HG02970 (cell line): ENCODE measurements at regions not wholly inside any gene's neighbourhood (a gene's known extent, or its start where the extent isn't known, plus 50 kb on each side); places are given as distances from the start of the nearest gene placed in this dataset.
"Not testable (repeated sequence)": the region's sequence is repeated elsewhere in the genome, so short reads cannot be mapped to it uniquely, and the experiment has no call there.

Experiments used
- ATAC-seq: cut with Tn5 transposase; IDR thresholded peaks from one replicate; pipeline ENCODE4 v1.9.1; 2021; ENCODE audit warnings: mild to moderate bottlenecking, moderate library complexity, moderate number of reproducible peaks; ENCODE audit not compliant: unreplicated experiment, low FRiP score

DNA sequence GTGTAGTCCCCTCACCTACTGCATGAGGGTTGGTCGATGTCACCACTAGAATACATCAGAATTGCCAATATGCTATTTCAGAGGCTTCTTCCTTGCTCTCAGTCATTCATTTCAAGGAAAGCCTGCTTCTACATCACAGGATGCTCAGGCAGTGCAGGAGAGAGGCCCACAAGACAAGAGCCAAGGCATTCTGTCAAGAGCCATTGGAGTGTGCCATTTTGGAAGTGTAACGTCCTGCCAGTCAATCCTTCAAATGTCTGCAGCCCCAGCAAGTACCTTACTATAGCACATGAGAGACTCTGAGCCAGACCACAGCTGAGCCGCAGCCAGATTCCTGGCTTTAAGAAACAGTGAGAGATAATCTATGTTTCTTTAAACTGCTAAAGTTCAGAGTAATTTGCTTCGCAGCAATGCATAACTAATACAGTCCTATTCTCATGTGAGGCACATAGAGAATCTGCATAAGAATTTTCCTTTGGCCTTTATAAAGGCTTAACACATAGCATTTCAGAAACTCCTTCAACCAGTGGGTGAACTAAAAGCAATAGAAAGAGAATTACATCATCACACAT lies 166.5 kb upstream of the GNAI1 start:
- no peak for ATAC-seq

DNA sequence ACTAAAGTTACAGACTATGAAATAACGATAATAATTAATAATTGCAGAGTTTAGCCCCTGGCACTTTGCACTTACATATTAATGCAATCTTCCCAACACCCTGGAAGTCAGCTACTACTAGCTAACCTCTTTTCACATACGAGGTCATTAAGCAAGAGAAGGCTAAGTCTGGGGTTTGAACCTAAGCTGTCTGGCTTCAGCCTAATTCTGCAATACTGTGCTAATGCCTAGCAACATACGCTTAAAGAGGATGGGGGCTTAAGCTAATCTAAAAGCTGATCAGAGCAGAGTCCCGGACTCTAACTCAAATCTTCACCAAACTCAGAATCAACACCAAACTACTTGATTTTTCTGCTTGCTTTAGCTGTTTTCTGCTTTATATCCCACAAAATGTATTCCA lies 168.7 kb upstream of the GNAI1 start:
- ATAC-seq = no peak

DNA sequence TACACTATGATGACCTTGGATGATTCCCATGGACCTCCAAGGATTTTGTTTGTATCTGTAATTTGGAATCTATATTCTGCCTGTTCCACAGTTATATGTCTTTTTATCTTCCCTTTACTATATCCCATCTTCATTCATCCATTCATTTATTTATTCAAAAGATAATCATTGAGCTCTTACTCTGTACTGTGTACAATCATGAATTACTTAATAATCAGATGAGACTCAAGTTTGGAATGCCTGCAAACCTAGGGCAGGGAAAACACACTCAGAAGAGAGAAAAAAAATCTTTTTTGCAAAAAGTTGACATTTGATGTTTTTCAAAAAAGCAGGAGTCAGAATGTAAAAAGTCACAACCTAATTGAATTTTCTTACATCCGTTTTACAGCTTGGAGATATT lies 170.2 kb upstream of the GNAI1 start:
- no peak for ATAC-seq

DNA sequence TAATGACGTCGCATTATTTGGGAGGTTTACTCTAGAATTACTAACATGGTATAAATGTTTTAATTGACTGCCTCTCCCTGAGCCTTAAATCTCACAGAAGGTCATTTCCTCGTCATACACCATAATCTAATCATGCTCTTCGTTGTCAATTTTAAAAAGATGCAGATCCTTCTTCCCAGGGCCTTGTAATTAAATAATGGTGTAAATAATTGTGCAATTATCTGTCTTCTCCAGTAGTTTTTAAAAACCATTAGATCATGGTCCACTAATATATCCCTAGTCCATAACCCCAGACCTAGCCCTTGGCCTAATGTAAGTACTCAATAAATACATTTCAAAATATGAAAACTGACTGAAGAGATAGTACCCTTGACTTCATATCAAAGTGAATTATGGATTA lies 181.5 kb upstream of the GNAI1 start:
- ATAC-seq = no peak

GRCh38 chr7:79952399-79952798 lies 182.2 kb upstream of the GNAI1 start:
- no peak for ATAC-seq

GRCh38 chr7:79951415-79951814 lies 183.2 kb upstream of the GNAI1 start:
- no peak for ATAC-seq

DNA sequence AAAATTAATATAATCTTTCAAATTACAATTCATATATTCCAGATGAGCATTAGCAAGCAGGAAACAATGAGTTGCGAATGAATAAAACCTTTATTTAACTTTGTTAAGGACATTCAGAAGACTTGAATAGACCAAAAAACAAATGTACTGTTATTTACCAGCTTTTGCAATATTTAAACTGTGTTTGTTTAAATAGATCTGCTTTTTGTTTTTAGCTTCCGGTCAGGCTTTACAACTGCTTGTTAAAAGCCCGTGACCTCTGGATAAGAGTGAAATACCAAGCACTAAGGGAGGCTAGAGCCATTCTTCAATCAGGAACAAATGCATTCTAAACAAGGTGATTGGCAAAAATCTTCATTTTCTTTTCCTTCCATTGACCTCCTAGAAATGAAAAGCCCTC lies 184.9 kb upstream of the GNAI1 start:
- ATAC-seq = no peak

DNA sequence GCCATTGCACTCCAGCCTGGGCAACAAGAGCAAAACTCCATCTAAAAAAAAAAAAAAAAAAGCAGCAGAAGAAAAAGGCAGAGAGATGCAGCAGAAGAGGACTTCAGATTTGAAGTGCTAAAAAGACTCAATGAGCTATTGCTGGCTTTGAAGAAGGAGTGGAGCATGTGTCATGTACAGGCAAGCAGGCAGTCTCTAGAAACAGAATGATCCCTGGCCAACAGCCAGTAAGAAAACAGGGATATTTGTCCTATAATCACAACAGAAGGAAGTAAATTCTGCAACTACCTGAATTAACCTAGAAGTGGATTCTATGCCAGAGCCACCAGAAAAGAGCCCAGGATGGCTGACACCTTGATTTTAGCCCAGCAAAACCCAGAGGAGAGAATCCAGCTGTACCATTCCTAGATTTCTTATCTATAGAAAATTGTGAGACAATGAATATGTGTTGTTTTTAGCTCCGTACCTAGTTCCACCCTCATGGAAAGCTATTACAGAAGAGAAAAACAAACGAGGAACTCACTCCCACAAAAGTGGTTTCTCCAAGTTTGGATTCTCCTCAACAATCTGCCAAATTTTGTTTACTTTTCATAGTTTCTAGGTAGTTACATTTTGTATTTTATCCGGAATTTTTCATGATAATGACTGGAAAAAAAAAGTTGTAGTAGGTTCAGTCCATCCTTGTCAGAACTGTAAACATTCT lies 198.2 kb upstream of the GNAI1 start:
- ATAC-seq = no peak

- no peak for ATAC-seq
Observed at GRCh38 chr7:79934727-79935126, 199.9 kb upstream of the GNAI1 start.

- ATAC-seq = no peak
Observed at GRCh38 chr7:79933144-79933543, 201.5 kb upstream of the GNAI1 start.

DNA sequence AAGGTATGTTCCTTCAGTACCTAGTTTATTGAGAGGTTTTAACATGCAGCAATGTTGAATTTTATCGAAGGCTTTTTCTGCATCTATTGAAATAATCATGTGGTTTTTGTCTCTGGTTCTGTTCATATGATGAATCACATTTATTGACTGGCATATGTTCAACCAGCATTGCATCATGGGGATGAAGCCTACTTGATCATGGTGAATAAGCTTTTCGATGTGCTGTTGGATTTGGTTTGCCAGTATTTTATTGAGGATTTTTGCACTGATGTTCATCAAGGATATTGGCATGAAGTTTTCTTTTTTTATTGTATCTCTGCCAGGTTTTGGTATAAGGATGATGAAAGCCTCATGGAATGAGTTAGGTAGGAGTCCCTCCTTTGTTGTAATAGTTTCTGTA lies 204.0 kb upstream of the GNAI1 start:
- no peak for ATAC-seq

- ATAC-seq = no peak
Observed at GRCh38 chr7:79927116-79927515, 207.5 kb upstream of the GNAI1 start.

DNA sequence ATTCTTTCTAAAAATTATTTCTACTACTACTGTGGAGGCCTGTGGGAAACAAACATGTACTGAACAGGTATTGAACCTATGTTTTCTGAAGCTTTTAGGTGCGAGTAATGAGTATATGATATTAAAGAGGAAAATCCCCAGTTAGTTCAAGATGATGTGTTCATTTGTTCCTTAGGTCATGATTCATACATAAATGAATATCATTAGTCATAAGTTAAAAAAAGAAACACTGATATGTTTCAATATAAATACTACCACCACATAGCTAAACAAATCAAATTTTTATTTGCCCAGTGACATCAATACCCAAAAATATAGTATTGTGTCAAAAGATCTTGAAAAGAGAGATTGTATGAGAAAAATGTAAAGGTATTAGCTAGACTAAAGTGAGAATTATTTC lies 210.7 kb upstream of the GNAI1 start:
- no peak for ATAC-seq

GRCh38 chr7:79922894-79923293 lies 211.7 kb upstream of the GNAI1 start:
- no peak for ATAC-seq

- no peak for ATAC-seq
Observed at GRCh38 chr7:79921976-79922375, 212.7 kb upstream of the GNAI1 start.

- ATAC-seq = not testable (repeated sequence)
Observed at GRCh38 chr7:79918632-79919031, 216.0 kb upstream of the GNAI1 start.

DNA sequence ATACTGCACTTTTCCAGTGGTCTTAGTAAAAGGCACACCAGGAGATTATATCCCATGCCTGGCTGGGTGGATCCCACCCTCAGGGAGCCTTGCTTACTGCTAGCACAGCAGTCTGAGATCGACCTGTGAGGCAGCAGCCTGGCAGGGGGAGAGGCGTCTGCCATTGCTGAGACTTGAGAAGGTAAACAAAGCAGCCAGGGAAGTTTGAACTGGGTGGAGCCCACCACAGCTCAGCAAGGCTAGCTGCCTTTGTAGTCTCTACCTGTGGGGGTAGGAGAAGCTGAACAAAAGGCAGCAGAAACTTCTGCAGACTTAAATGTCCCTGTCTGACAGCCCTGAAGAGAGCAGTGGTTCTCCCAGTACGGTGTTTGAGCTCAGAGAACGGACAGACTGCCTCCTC lies 219.3 kb upstream of the GNAI1 start:
- ATAC-seq = not testable (repeated sequence)

GRCh38 chr7:79912213-79912633 lies 222.4 kb upstream of the GNAI1 start:
- ATAC-seq = no peak

- ATAC-seq = no peak
Observed at GRCh38 chr7:79911420-79911819, 223.2 kb upstream of the GNAI1 start.

GRCh38 chr7:79909176-79909575 lies 225.5 kb upstream of the GNAI1 start:
- no peak for ATAC-seq

DNA sequence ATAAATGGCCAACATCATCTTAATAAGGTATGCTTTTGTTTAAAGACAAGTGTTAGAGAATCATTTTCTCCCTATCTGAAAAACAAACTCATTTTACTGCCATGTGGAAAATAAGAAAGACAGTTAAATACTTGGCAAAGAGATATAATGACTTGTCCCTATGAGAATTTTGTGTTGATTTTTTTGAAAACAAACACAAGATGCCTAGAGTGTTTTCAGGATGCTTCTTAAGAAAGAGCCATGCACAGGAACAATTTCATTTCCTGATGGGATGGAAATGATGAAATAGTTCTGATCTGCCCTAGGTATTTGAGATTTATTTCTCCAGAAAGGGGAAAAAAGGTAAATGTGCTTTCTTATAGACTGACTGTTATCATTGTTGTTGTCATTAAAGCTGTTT lies 237.5 kb upstream of the GNAI1 start:
- ATAC-seq = no peak

DNA sequence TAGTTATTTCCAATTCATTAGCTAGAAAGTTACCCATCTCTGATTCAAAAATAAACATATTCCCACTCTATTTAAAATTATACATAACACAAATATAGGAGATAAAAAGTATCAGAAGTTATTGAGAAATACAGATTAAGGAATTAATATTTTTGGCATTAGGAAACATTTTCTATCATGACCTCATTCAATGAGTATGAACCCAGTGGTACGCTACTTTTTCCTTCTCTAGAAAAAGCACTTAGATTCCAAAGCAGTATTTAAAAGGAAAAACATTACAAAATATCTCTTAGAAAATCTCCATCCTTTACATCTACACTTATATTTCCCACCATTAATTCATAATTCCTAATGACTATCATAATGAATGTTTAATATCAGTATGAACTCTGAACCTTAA lies 240.6 kb upstream of the GNAI1 start:
- no peak for ATAC-seq

DNA sequence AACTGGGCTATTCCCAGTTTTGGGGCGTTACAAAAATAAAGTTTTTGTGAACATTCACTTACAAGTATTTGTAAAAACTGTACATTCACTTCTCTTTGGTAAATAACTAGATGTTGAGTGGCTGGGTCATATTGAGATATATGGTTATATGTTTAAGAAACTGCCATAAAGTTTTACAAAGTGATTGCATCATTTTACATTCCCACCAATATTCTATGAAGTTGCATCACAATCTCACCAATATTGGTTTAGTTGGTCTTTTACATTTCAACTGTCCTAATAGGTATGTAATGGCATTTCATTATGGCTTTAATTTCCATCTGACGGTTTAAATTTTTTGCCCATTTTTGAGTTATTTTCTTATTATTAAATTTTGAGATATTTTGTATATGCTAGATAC lies 251.7 kb upstream of the GNAI1 start:
- ATAC-seq = no peak
